Endothelial cell of umbilical vein (primary cell): ENCODE measurements at regions not wholly inside any gene's neighbourhood (a gene's known extent, or its start where the extent isn't known, plus 50 kb on each side); places are given as distances from the start of the nearest gene placed in this dataset.

Experiments used
- EZH2 ChIP-seq: IDR thresholded peaks from 2 replicates; pipeline ENCODE4 v1.6.1; 2012; ENCODE audit warnings: borderline replicate concordance, low read depth, mild to moderate bottlenecking, moderate library complexity, low read length, inconsistent platforms; ENCODE audit not compliant: severe bottlenecking
- GATA2 ChIP-seq: IDR thresholded peaks from 2 replicates; pipeline ENCODE4 v1.7.0; 2011; ENCODE audit warnings: low read depth, mild to moderate bottlenecking, moderate library complexity, mixed read lengths, low read length; ENCODE audit not compliant: insufficient read length, insufficient read depth
- MYC ChIP-seq: IDR thresholded peaks from one replicate; pipeline ENCODE4 v1.6.1; 2011; ENCODE audit warnings: mild to moderate bottlenecking, low read depth, low read length
- POLR2A ChIP-seq: IDR thresholded peaks from 2 replicates; pipeline ENCODE4 v1.6.1; 2012; ENCODE audit warnings: low read depth, mild to moderate bottlenecking, control low read depth, low read length
- POLR2AphosphoS5 ChIP-seq: IDR thresholded peaks from 2 replicates; pipeline ENCODE4 v1.6.1; 2012; ENCODE audit warnings: low read depth, mild to moderate bottlenecking, control low read depth, low read length, moderate library complexity; ENCODE audit not compliant: insufficient read depth
- TF ChIP-seq, protein P1 (sequence below), 2 donors: IDR thresholded peaks; 1 replicate in 1 of 2; 2 replicates in 1 of 2; pipeline ENCODE4 v1.5.1; 2011; ENCODE audit warnings: low read length in 2 of 2, mild to moderate bottlenecking in 2 of 2, moderate library complexity in 2 of 2, control low read depth in 1 of 2, inconsistent platforms in 1 of 2, low read depth in 1 of 2; ENCODE audit not compliant: insufficient read depth in 1 of 2; ENCODE audit errors: extremely low read depth in 1 of 2
- TF ChIP-seq, protein P2 (sequence below): IDR thresholded peaks from 2 replicates; pipeline ENCODE4 v1.6.1; 2011; ENCODE audit not compliant: insufficient read depth, insufficient read length

DNA sequence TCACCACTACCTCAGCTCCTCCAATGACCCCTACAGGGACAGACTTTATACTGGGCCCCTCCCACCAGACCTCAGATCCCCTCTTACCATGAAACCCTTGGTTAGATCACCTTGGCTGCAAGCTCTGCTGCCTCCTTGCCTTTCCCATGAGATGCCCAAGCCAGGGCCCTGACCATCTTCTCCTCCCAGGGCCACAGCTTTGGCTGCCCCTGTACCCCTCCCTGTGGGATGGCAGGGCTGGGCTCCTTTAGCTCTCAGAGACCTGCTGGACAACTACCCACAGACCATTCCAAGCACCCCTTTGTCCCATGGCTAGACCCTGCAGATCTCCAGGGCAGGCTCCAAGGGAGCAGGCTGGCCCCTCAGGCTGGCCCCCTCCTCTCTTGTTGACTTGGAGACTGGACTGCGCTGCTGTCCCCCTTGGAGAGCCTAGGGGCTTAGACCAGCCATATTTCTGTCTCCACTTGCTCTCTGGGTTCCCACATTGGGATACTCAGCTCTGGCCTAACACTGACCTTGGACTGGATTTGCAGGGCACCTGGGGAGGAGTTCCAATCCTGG, 1692.7 kb downstream of the TP53TG3F start:
- TF ChIP-seq, protein P1, sequence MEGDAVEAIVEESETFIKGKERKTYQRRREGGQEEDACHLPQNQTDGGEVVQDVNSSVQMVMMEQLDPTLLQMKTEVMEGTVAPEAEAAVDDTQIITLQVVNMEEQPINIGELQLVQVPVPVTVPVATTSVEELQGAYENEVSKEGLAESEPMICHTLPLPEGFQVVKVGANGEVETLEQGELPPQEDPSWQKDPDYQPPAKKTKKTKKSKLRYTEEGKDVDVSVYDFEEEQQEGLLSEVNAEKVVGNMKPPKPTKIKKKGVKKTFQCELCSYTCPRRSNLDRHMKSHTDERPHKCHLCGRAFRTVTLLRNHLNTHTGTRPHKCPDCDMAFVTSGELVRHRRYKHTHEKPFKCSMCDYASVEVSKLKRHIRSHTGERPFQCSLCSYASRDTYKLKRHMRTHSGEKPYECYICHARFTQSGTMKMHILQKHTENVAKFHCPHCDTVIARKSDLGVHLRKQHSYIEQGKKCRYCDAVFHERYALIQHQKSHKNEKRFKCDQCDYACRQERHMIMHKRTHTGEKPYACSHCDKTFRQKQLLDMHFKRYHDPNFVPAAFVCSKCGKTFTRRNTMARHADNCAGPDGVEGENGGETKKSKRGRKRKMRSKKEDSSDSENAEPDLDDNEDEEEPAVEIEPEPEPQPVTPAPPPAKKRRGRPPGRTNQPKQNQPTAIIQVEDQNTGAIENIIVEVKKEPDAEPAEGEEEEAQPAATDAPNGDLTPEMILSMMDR (IDR thresholded peaks at IDR 0.05; ENCODE audit: extremely low read depth in 1 of 2, insufficient read depth in 1 of 2, low read depth in 1 of 2, low read length in 2 of 2) = no peak
- TF ChIP-seq EZH2 (no peak), POLR2A (no peak), POLR2AphosphoS5 (no peak), GATA2 (no peak), MYC (no peak)
- TF ChIP-seq, protein P2, sequence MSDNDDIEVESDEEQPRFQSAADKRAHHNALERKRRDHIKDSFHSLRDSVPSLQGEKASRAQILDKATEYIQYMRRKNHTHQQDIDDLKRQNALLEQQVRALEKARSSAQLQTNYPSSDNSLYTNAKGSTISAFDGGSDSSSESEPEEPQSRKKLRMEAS = no peak
